Epithelial cell of esophagus (primary cell): ENCODE measurements at regions not wholly inside any gene's neighbourhood (a gene's known extent, or its start where the extent isn't known, plus 50 kb on each side); places are given as distances from the start of the nearest gene placed in this dataset.
A peak's percentile ranks its signal among the peaks of the same experiment; 100 is the strongest.

ENCODE experiments used
- DNase-seq: peaks from one replicate; pipeline ENCODE4 v3.0.0; 2010; ENCODE audit warnings: low read depth
- H3K4me3 ChIP-seq: 2 replicates; pipeline ENCODE4 v1.5.1; 2011; ENCODE audit warnings: mild to moderate bottlenecking, low read length, control low read depth
- TF ChIP-seq, protein P1 (sequence below): IDR thresholded peaks from 2 replicates; pipeline ENCODE4 v1.5.1; 2011; ENCODE audit warnings: low read depth, mild to moderate bottlenecking, low read length, control low read depth, inconsistent platforms; ENCODE audit not compliant: insufficient read depth; ENCODE audit errors: missing control alignments

DNA sequence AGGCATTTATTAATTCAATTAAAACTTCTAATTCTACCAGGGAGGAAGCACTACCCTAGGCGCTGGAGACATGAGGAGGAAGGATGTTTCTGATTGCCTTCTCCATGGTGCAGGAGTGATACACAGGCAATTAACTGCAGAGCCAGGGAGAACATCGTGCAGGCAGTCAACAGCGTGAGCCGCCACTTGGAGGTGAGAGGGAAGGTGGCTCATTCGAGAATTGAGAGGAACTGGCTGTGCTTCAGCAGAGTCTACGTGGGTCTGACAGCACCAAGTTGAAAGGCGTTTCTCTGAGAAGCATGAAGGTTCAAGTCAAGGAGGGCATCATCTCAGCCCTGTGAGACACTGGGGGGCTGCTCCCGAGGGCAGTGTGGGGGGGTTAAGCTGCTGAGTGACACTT is 388.7 kb upstream of the MYT1L start:
- no peak overlapping the region for H3K4me3 ChIP-seq
- TF ChIP-seq, protein P1, sequence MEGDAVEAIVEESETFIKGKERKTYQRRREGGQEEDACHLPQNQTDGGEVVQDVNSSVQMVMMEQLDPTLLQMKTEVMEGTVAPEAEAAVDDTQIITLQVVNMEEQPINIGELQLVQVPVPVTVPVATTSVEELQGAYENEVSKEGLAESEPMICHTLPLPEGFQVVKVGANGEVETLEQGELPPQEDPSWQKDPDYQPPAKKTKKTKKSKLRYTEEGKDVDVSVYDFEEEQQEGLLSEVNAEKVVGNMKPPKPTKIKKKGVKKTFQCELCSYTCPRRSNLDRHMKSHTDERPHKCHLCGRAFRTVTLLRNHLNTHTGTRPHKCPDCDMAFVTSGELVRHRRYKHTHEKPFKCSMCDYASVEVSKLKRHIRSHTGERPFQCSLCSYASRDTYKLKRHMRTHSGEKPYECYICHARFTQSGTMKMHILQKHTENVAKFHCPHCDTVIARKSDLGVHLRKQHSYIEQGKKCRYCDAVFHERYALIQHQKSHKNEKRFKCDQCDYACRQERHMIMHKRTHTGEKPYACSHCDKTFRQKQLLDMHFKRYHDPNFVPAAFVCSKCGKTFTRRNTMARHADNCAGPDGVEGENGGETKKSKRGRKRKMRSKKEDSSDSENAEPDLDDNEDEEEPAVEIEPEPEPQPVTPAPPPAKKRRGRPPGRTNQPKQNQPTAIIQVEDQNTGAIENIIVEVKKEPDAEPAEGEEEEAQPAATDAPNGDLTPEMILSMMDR, result no peak
- DNase-seq, result no peak

DNA sequence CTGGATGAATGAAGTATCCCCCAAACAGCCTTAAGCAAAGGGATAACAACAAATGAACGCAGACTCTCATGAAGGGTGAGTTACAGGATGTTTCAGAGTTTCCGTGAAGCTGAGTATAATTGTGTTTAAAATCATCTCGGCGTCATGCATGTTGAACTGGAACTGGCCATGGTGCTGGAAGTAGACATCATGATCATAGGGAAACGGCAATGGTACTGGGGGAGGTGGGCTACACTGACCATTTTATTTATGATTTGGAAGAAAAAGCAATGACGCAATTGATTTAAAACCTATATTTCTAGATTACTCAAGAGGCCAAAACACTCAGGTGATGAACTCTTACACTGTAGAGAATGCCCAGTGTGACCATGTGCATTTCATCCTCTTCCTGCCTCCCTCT is 387.9 kb upstream of the MYT1L start:
- TF ChIP-seq, protein P1, result no peak
- DNase-seq, result no peak
- no peak overlapping the region for H3K4me3 ChIP-seq

DNA sequence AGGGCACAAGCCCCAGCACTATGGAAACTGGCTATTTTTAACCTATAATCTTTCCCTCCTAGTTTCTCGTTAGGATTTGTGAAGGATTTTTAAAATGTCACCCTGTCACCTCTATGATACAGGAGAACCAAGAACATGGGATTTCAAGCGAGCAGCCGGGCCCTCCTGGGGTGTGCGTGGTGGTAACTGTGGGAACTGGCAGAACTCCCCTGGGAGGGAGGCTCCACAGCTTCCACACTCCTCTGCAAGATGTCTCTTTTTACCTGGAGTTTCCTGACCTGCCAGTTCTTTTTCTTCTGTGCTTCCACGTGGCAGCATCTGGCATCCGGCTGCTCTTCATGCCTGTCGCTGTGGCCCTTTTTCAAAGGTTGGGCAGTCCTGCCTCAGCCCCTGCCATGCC is 386.3 kb upstream of the MYT1L start:
- DNase-seq, result no peak
- TF ChIP-seq, protein P1, result no peak

DNA sequence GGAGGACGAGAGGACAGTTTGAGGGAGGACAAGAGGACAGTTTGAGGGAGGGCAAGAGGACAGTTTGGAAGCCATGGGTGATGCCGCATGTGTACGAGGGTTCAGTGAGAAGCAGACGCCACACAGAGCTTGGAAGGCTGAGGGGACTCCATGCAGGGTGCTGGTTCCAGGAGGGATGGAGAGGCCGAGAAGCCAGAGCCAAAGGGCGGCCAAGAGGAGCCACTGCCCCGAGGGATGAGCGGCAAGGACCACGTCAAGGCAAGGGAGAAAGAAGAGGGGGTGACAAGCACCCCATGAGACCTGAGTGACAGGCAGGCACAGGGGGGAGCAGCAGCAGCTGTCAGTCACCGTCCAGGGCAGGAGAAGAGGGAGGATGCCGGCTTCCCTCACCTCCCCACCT is 385.7 kb upstream of the MYT1L start:
- DNase-seq, result no peak
- no peak overlapping the region for H3K4me3 ChIP-seq
- TF ChIP-seq, protein P1, result no peak

More for the DNA sequence above, 386.3 kb upstream of the MYT1L start:
- H3K4me3 ChIP-seq, result no peak overlapping the region

DNA sequence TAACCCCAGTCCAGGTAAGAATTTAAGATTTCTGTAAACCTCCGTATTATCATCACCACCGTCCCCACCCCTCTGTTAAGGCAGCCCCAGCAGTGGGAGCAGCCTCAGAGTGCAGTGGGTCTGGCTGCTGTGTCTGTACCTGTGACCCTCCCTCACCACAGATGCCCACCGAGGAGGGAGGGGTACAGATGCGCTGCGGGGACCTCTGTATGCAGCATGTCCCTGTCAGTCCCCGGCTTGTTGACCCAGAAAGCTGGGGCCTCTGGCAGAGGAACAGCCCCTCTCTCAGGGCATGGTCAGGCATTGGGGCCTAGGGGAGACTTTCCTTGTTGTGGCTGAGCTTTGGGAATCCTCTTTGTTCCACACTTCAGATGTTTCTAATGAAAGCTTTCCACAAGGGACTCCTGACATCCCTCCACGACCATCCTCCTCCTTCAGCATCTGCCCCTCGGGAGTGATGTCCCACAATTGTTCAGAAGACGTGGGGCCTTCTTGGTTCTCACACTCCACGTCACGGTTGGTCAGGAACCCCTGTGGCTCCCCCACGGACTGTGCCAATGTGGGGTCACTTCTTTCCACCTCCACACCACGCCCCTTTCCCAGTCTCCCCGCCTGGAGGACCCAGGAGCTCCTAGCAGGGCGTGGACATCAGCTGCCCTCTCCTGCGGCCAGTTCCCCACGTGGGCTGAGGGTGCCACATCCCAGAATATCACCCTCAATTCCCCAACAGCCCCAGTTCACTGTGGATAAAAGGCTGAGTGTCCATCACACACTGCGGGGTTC is 384.2 kb upstream of the MYT1L start:
- TF ChIP-seq, protein P1, result no peak
- H3K4me3 ChIP-seq, result no peak overlapping the region
- DNase-seq, result no peak

DNA sequence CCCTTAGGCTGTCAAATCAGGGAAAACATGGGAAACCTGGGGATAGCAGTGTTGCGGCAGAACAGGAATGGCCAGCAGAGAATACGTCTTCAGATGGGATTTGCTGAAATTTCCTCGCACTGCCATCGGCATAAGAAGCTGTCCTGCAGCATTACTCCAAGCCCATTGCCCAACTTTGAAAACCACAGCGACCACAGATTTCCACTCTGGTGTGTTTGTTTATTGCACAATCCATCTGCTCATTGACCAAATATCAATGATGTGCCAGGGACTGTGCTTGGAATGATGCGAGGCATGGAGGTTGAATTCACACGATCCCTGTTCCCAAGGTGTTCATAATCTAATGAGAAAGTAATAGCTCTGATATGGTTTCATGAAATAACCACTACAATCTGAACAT is 383.3 kb upstream of the MYT1L start:
- peak; percentile 55 for DNase-seq
- TF ChIP-seq, protein P1, result no peak
- no peak overlapping the region for H3K4me3 ChIP-seq

DNA sequence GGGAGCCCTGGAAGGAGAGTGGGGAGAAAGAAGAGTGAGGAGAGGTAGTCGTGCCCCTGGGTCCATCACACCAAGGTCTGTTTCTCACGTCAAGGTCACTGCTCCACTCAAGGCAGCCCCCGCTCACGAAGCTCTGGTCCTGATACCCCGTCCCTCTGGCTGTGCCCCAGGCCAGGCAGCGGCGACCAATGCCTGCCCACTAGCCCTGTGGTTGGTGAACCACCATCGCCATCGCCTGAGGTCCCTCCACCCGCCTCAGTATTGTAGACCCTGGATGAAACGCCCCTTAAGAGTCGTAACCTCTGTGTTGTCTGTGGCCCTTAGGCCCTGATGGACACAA is 378.3 kb upstream of the MYT1L start:
- TF ChIP-seq, protein P1, result no peak
- no peak for DNase-seq

More for the DNA sequence above, 378.3 kb upstream of the MYT1L start:
- no peak overlapping the region for H3K4me3 ChIP-seq
